PC-3 (cell line): ENCODE measurements at regions not wholly inside any gene's neighbourhood (a gene's known extent, or its start where the extent isn't known, plus 50 kb on each side); places are given as distances from the start of the nearest gene placed in this dataset.

Source experiments
- ATAC-seq: fragments of 200-7000 bp; cut with Tn5 transposase; 2 replicates; pipeline ENCODE4 v1.9.1; 2020; ENCODE audit warnings: mild to moderate bottlenecking, moderate library complexity
- BruUV-seq: library from RNA; stranded (reverse); fragments of 400-500 nt; replicated peaks from 2 replicates; lab custom pipeline; 2021; lab: Mats Ljungman, UMichigan
- CTCF ChIA-PET: fragments of 300-600 bp; sonication (Branson Sonifier 250); formaldehyde crosslinking; loops from one replicate; lab custom pipeline; 2022; ENCODE audit warnings: antibody characterized with exemption; lab: Charles Lee
- POLR2A ChIA-PET: fragments of 300-600 bp; sonication (Branson Sonifier 250); formaldehyde crosslinking; loops from one replicate; lab custom pipeline; 2022; ENCODE audit warnings: antibody characterized with exemption; ENCODE audit not compliant: unreplicated experiment; lab: Charles Lee
- DNase-seq: peaks from one replicate; pipeline ENCODE4 v3.0.0-alpha.2; 2015
- H2AFZ ChIP-seq: fragments of 300-600 bp; sonication (generic); 2 replicates; pipeline ENCODE4 v1.6.0; 2016; ENCODE audit warnings: antibody characterized with exemption, low read length
- H3F3A ChIP-seq: fragments of 300-600 bp; sonication (generic); one replicate; pipeline ENCODE4 v1.6.0; 2017; ENCODE audit warnings: antibody characterized with exemption, low read length, control low read depth, mild to moderate bottlenecking; ENCODE audit not compliant: unreplicated experiment
- H3K27ac ChIP-seq: fragments of 300-600 bp; sonication (generic); 2 replicates; pipeline ENCODE4 v1.5.1; 2016; ENCODE audit warnings: mild to moderate bottlenecking, low read length
- H3K27me3 ChIP-seq: fragments of 300-600 bp; sonication (generic); 2 replicates; pipeline ENCODE4 v1.6.1; 2016; ENCODE audit warnings: low read length, mixed read lengths
- H3K36me3 ChIP-seq: fragments of 300-600 bp; sonication (generic); 2 replicates; pipeline ENCODE4 v1.6.1; 2016; ENCODE audit warnings: low read depth, mixed run types, low read length, mixed read lengths
- H3K4me1 ChIP-seq: fragments of 300-600 bp; sonication (generic); 2 replicates; pipeline ENCODE4 v1.5.1; 2016; ENCODE audit warnings: low read length; ENCODE audit not compliant: insufficient read depth
- H3K4me2 ChIP-seq: fragments of 300-600 bp; sonication (generic); 2 replicates; pipeline ENCODE4 v1.6.0; 2016; ENCODE audit warnings: low read length
- H3K4me3 ChIP-seq: fragments of 300-600 bp; sonication (generic); 2 replicates; pipeline ENCODE4 v1.5.1; 2016; ENCODE audit warnings: mild to moderate bottlenecking, low read length, mixed read lengths
- H3K79me2 ChIP-seq: fragments of 300-600 bp; sonication (generic); 2 replicates; pipeline ENCODE4 v1.6.1; 2017; ENCODE audit warnings: low read length, mixed read lengths
- H3K9ac ChIP-seq: fragments of 300-600 bp; sonication (generic); 2 replicates; pipeline ENCODE4 v1.6.0; 2016; ENCODE audit warnings: mild to moderate bottlenecking, low read length
- H3K9me2 ChIP-seq: fragments of 300-600 bp; sonication (generic); replicated peaks from 2 replicates; pipeline ENCODE4 v1.6.1; 2016; ENCODE audit warnings: mixed run types, low read length, mixed read lengths
- H3K9me3 ChIP-seq: fragments of 300-600 bp; sonication (generic); 2 replicates; pipeline ENCODE4 v1.6.1; 2016; ENCODE audit warnings: low read length, mixed read lengths
- H4K20me1 ChIP-seq: fragments of 300-600 bp; sonication (generic); 2 replicates; pipeline ENCODE4 v1.6.1; 2016; ENCODE audit warnings: low read length, mixed read lengths
- CTCF ChIP-seq: fragments of 300-600 bp; sonication (generic); conservative IDR thresholded peaks from 2 replicates; pipeline ENCODE4 v1.5.1; 2017; ENCODE audit warnings: antibody characterized with exemption, low read depth, mild to moderate bottlenecking, low read length
- EZH2 ChIP-seq: fragments of 300-600 bp; sonication (generic); IDR thresholded peaks from one replicate; pipeline ENCODE4 v1.6.1; 2017; ENCODE audit warnings: antibody characterized with exemption, mild to moderate bottlenecking, low read length; ENCODE audit not compliant: unreplicated experiment
- EZH2phosphoT487 ChIP-seq: fragments of 300-600 bp; sonication (generic); IDR thresholded peaks from 2 replicates; pipeline ENCODE4 v1.6.1; 2018; ENCODE audit warnings: mild to moderate bottlenecking, antibody characterized with exemption, low read length, borderline replicate concordance
- intact Hi-C: fragments of 100-400 bp; cut with micrococcal nuclease; formaldehyde crosslinking; loops from 2 replicates; pipeline ENCODE4 v1.9.0; 2023

GRCh38 chr11:134616038-134616437 lies 204.0 kb upstream of the B3GAT1 start:
- POLR2A ChIA-PET, result no interaction called here
- Histone ChIP-seq H3K27me3 (peaks cover 5% of the 10 kb centered on the region; the same call in 1 of the 2 replicates), H4K20me1 (no peaks in the 10 kb centered on the region), H3K4me1 (no peaks in the 10 kb centered on the region), H3F3A (no peaks in the 10 kb centered on the region), H3K36me3 (no peaks in the 10 kb centered on the region), H3K9ac (no peak overlapping the region), H3K79me2 (no peaks in the 10 kb centered on the region), H3K4me2 (no peak overlapping the region), H3K27ac (no peak overlapping the region), H2AFZ (no peak overlapping the region), H3K9me2 (no peaks in the 10 kb centered on the region), H3K9me3 (0 out of 2 replicates have a peak, but pooled peaks cover 13% of the 10 kb centered on the region), H3K4me3 (no peak overlapping the region)
- CTCF ChIA-PET, result no interaction called here
- DNase-seq, result no peak
- no peak for ATAC-seq
- TF ChIP-seq EZH2 (no peak), CTCF (no peak), EZH2phosphoT487 (no peak)
- no TSS peak for BruUV-seq
- intact Hi-C loops, result no loop called here

GRCh38 chr11:134615041-134615615 lies 203.1 kb upstream of the B3GAT1 start:
- ChIA-PET CTCF (no interaction called here), POLR2A (no interaction called here)
- Histone ChIP-seq H2AFZ (no peak overlapping the region), H3K4me1 (no peaks in the 10 kb centered on the region), H3K79me2 (no peaks in the 10 kb centered on the region), H3K9me3 (0 out of 2 replicates have a peak, but pooled peaks cover 9% of the 10 kb centered on the region), H3K9me2 (no peaks in the 10 kb centered on the region), H3K27me3 (peaks cover 9% of the 10 kb centered on the region), H3K9ac (no peak overlapping the region), H4K20me1 (no peaks in the 10 kb centered on the region), H3K36me3 (no peaks in the 10 kb centered on the region), H3K4me3 (no peak overlapping the region), H3K27ac (no peak overlapping the region), H3K4me2 (no peak overlapping the region), H3F3A (no peaks in the 10 kb centered on the region)
- ATAC-seq (no peak), DNase-seq (no peak)
- TF ChIP-seq CTCF (no peak), EZH2 (no peak), EZH2phosphoT487 (no peak)
- no TSS peak for BruUV-seq
- intact Hi-C loops, result no loop called here

- H2AFZ ChIP-seq, result no peak overlapping the region
- H3K9ac ChIP-seq, result no peak overlapping the region
- H3K27me3 ChIP-seq, result peaks cover 19% of the 10 kb centered on the region
- 0 out of 2 replicates have a peak, but pooled peaks cover 9% of the 10 kb centered on the region for H3K9me3 ChIP-seq
- no peak overlapping the region for H3K4me3 ChIP-seq
- no peaks in the 10 kb centered on the region for H3K36me3 ChIP-seq
- POLR2A ChIA-PET, result no interaction called here
- H3K27ac ChIP-seq, result no peak overlapping the region
- H4K20me1 ChIP-seq, result no peaks in the 10 kb centered on the region
- no peaks in the 10 kb centered on the region for H3K79me2 ChIP-seq
- no peaks in the 10 kb centered on the region for H3F3A ChIP-seq
- no peaks in the 10 kb centered on the region for H3K9me2 ChIP-seq
- CTCF ChIA-PET, result no interaction called here
- no peak overlapping the region for H3K4me2 ChIP-seq
- intact Hi-C loops, result no loop called here
- no peak for ATAC-seq
- no peak for DNase-seq
- no peaks in the 10 kb centered on the region for H3K4me1 ChIP-seq
- no TSS peak for BruUV-seq
- TF ChIP-seq EZH2, result no peak
- TF ChIP-seq EZH2phosphoT487, result no peak
- no peak for TF ChIP-seq CTCF
Observed at GRCh38 chr11:134614141-134614540, 202.1 kb upstream of the B3GAT1 start.
